ENCODE measurements at regions not wholly inside any gene's neighbourhood (a gene's known extent, or its start where the extent isn't known, plus 50 kb on each side); places are given as distances from the start of the nearest gene placed in this dataset.

DNA sequence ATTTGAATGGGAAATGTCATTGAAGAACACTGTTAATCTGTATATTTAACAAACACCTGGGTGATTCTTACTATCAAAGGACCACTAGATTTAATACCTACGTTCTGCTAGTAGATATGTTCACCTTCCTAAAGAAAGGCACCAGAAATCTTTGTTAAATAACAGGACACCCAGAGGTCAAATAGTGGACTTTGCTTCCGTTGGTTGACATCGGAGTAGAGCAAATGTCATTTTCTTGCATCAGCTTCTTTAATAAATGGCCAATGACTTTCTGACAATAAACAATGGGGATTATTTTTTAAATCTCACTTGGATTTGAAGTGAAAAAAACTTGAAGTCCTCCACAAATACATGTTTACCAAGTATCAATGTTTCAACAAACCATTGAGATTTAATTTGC is 111.1 kb downstream of the LACC1 start:
- TF ChIP-seq, protein P1, sequence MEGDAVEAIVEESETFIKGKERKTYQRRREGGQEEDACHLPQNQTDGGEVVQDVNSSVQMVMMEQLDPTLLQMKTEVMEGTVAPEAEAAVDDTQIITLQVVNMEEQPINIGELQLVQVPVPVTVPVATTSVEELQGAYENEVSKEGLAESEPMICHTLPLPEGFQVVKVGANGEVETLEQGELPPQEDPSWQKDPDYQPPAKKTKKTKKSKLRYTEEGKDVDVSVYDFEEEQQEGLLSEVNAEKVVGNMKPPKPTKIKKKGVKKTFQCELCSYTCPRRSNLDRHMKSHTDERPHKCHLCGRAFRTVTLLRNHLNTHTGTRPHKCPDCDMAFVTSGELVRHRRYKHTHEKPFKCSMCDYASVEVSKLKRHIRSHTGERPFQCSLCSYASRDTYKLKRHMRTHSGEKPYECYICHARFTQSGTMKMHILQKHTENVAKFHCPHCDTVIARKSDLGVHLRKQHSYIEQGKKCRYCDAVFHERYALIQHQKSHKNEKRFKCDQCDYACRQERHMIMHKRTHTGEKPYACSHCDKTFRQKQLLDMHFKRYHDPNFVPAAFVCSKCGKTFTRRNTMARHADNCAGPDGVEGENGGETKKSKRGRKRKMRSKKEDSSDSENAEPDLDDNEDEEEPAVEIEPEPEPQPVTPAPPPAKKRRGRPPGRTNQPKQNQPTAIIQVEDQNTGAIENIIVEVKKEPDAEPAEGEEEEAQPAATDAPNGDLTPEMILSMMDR (IDR thresholded peaks at IDR 0.05), result no peak
- no peak for TF ChIP-seq POLR2A (IDR thresholded peaks at IDR 0.05)
- TF ChIP-seq POLR2AphosphoS5 (IDR thresholded peaks at IDR 0.05), result no peak
